ENCODE measurements at regions not wholly inside any gene's neighbourhood (a gene's known extent, or its start where the extent isn't known, plus 50 kb on each side); places are given as distances from the start of the nearest gene placed in this dataset.

DNA sequence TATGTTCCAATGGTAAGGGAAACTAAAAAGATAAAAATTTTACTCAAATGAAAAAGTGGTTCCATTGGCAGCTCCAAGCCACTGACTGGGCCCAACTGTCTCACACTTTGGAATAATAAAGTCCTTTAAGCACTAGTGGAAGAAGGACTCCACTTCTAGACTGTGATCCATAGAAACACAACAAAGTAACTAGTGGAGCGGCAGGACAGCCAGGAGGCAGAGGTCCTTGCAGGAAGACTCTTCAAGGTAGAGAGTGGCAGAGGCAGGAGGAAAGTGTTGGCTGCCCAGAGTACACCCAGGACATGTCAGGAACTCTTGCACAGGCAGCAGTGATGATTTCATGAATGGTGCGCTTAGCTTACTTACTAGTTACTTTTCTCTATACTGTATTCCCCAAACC is 65.0 kb upstream of the CCN6 start:
- no peak for DNase-seq

DNA sequence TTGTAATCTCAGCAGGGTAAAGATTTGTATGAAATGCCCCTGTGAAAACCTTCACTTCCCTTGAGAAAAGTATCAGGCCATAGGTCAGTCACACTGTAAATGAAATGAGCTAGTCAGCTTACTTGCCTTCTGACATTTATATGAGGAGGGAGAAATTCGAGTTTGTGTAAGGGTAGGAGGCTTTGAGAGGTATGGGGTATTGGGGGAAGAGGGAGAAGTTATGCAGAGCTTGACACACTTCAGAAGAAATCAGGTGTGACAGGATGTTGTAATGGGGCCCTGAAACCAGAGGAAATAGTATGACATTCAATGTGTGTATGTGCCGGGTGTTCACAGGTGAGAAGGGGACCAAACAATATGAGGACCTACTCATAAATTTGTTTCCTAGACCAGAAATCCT is 64.2 kb upstream of the CCN6 start:
- no peak for DNase-seq

DNA sequence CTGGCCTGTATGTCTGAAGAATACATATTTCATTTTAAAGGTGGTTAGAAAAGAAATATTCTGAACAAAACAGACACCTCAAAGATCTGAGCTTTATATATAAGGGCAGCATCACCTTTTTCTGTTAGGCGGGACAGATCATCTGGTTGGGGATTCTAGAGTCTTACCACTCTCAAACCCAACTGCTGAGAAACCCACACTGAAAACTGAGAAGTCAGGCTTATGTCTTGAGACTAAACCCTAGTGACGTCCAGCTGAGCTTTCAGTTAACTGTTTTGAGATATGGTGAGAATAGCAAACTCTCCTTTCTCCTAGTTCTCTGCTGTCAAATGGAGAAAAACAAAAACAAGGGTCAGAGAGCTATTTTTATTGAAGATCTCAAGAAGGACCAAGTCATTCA is 63.7 kb upstream of the CCN6 start:
- DNase-seq: no peak

DNA sequence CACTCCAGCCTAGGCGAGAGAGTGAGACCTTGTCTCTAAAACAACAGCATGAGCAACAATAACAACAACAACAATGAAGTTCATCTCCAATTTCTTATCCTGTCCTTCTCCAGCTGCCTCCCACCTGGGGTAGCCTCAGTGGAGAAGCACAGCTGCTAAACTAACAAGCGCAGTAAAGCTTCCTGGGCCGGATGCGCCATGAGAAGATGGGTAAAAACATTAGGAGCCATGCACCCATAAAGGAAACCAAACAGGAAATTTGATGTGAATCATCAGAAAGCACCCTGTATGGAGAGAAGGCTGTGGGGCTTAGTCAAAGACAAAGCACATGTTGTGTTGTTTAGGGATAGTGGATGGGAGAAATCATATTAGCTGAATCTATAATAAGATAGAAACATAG is 61.1 kb upstream of the CCN6 start:
- peak; percentile 68 to 76 for DNase-seq

DNA sequence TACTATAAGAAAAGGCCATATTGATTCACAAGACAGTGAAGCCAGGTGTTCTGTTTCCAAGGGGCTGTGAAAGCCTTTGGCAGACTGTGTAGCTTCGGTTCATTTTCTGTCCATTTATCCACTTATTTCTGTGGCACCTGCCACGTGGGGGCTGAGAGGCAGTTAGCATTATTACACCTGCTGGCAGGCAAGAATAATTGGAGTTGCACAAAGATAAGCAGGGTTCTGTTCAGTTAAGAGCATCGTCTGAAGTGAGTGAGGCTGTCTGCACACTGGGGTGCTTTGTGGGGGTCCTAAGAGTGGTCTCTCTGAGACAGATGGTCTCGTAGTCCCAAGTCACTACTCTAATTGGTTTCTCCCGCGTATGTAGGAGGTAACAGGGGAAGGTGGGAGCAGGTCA is 60.6 kb upstream of the CCN6 start:
- DNase-seq: no peak

DNA sequence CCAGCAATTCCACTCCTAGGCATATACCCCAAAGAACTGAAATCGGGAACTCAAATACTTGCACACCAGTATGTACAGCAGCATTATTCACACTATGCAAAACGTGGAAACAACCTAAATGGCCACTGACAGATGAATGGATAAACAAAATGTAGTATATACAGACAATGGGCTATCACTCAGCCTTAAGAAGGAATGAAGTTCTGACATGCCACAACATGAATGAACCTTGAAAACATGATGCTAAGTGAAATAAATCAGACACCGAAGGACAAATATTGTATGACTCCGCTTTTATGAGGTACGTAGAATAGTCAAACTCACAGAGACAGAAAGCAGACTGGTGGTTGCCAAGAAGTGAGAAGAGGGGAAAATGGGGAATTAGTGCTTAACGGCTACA is 59.1 kb upstream of the CCN6 start:
- no peak for DNase-seq

DNA sequence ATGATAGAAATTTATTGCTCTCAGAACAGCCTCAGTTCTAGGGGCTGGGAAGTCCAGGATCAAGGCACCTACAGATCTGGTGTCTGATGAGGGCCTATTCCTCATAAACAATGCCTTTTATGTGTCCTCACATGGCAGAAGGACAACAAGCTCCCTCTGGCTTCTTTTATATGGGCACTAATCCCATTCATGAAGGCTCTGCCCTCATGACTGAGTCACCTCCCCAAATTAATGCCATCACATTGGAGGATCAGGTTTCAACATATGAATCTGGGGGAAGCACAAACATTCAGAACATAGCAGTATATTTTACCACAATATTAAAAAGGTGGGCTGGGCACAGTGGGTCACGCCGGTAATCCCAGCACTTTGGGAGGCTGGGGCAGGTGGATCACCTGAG is 58.5 kb upstream of the CCN6 start:
- DNase-seq: no peak

DNA sequence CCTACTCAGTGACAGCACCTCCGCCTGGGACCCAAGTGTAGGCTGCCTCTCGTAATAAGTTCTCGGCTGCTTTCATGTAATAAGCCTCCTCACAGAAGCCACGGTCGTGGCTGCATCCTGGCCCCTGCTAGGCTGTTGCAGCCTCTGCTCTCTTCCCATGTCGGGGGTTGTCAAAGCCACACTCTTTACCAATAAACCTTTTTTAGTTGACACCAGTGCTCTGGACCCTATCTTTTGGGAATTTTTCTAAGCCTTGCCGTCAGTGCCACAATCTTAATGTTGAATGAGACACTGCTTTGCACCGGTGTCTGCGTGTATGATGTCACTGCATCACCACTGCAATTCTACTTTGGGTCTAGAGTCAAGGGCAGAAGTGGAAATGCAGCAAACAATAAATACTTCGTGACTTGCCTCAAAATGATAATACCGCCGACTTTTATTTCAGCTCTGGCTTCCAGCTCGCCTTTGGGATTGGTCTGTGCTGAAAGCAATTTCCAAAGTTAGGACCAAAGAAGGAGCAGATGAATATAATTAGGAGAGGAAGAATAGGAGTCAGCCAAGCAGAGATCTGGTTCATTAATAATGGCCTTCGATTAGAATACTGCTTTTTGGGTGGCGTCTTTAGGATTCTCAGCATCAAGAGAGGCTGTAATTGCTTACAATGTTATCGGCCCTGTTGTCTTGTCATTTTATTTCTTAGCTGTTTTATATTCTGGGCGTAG is 57.6 kb upstream of the CCN6 start:
- DNase-seq: no peak

DNA sequence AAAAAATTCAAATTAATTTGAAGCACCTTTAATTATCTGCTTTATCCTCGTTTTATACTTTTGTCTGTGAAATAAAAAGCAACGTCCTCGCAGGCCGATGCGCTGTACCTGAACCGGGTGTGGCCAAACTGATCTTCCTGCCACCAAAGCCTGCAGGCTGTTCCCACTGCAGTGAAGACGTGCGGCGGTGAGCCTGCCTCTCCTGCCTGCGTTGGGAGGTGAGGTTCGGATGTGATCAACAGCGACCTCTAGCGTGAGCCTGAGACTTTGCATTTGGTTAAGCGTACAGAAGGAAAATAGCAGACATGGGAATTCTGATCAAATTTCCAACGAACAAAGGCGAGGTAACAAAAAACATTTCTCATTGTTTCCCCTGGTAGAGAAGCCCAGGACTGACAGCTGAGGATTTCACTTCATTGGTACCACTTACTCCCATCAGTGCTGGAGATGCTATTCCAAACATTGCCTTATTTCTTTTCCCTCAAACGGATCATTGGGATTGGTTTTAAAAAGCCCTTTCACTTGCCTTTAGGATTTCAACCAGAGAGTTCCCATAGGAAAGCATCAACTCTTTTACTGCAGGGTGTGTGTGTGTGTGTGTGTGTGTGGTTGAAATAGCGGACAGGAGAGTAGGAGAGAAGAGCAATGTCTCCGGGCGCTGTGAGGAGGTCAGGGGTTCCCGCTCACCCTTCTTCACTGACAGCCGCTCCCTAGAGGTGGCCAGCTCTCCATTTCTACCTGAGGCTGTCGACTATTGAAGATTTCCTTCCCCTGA is 56.6 kb upstream of the CCN6 start:
- DNase-seq: peak; percentile 71 to 77

DNA sequence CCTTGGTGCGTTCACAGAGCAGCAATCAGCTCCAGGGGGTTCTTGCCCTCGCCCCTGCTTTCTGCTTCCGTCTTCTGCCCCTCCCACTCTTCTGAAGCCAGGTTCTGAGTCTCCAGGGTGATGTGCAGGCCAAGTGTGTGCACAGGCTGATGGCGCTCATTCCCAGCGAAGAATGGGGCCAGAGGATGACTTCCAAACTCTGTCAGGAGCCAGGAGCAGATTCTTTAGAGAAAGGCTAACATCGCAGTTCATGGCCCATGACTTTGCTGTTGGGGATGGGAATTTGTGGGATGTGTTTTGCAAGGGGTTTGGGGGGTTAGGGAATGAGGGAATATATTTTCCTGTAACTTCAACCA is 56.1 kb upstream of the CCN6 start:
- no peak for DNase-seq

DNA sequence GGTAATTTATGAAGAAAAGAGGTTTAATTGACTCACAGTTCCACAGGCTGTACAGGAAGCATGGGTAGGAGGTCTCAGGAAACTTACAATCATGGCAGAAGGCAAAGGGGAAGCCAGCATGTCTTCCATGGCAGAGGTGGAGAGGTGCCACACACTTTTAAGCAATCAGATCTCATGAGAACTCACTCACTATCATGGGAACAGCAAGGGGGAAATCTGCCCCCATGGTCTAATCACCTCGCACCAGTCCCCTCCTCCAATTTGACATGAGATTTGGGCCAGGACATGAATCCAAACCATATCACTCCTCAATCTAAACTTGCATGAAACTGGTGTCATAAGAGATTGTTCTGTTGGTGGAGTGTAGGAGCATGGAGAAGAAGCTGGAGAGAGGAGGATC is 51.6 kb upstream of the CCN6 start:
- no peak for DNase-seq
